HUES48 (cell line): ENCODE measurements at regions not wholly inside any gene's neighbourhood (a gene's known extent, or its start where the extent isn't known, plus 50 kb on each side); places are given as distances from the start of the nearest gene placed in this dataset.

ENCODE experiments used
- H3K27ac ChIP-seq: one replicate; pipeline ENCODE4 v1.7.0; 2013; ENCODE audit warnings: low read depth, low read length, inconsistent platforms
- H3K27me3 ChIP-seq: 2 replicates; pipeline ENCODE4 v1.6.1; 2013; ENCODE audit warnings: mild to moderate bottlenecking, low read length; ENCODE audit not compliant: control insufficient read depth, insufficient read depth
- H3K36me3 ChIP-seq: 2 replicates; pipeline ENCODE4 v1.6.1; 2013; ENCODE audit warnings: low read length; ENCODE audit not compliant: control insufficient read depth, insufficient read depth
- H3K4me1 ChIP-seq: 2 replicates; pipeline ENCODE4 v1.6.1; 2013; ENCODE audit warnings: mild to moderate bottlenecking, low read length; ENCODE audit not compliant: control insufficient read depth, insufficient read depth
- H3K4me3 ChIP-seq: 2 replicates; pipeline ENCODE4 v1.5.1; 2013; ENCODE audit warnings: mild to moderate bottlenecking, low read depth, low read length
- H3K9ac ChIP-seq: 2 replicates; pipeline ENCODE4 v1.6.1; 2013; ENCODE audit warnings: mild to moderate bottlenecking, low read depth, low read length, moderate library complexity
- H3K9me3 ChIP-seq: 2 replicates; pipeline ENCODE4 v1.6.1; 2013; ENCODE audit warnings: low read length; ENCODE audit not compliant: control insufficient read depth, insufficient read depth

GRCh38 chr4:29908276-29908675 lies 811.9 kb upstream of the PCDH7 start:
- Histone ChIP-seq H3K9me3 (no peaks in the 10 kb centered on the region), H3K36me3 (no peaks in the 10 kb centered on the region), H3K27ac (no peak overlapping the region), H3K4me3 (no peak overlapping the region), H3K9ac (no peak overlapping the region), H3K27me3 (no peaks in the 10 kb centered on the region), H3K4me1 (no peaks in the 10 kb centered on the region)

- Histone ChIP-seq H3K9me3 (no peaks in the 10 kb centered on the region), H3K36me3 (no peaks in the 10 kb centered on the region), H3K27ac (no peak overlapping the region), H3K27me3 (no peaks in the 10 kb centered on the region), H3K4me1 (no peaks in the 10 kb centered on the region), H3K4me3 (no peak overlapping the region), H3K9ac (no peak overlapping the region)
Measured at GRCh38 chr4:29927895-29928294, 792.3 kb upstream of the PCDH7 start.

- no peaks in the 10 kb centered on the region for H3K27me3 ChIP-seq
- H3K27ac ChIP-seq = peak overlapping the region; percentile 58
- 0 out of 2 replicates have a peak, but pooled peaks cover 3% of the 10 kb centered on the region for H3K9me3 ChIP-seq
- no peaks in the 10 kb centered on the region for H3K4me1 ChIP-seq
- no peak overlapping the region for H3K4me3 ChIP-seq
- no peaks in the 10 kb centered on the region for H3K36me3 ChIP-seq
- no peak overlapping the region for H3K9ac ChIP-seq
Measured at GRCh38 chr4:29948451-29948850, 771.7 kb upstream of the PCDH7 start.

- no peak overlapping the region for H3K9ac ChIP-seq
- no peaks in the 10 kb centered on the region for H3K36me3 ChIP-seq
- H3K27me3 ChIP-seq = no peaks in the 10 kb centered on the region
- H3K27ac ChIP-seq = peak overlapping the region; percentile 58
- no peaks in the 10 kb centered on the region for H3K4me1 ChIP-seq
- H3K4me3 ChIP-seq = no peak overlapping the region
- H3K9me3 ChIP-seq = 0 out of 2 replicates have a peak, but pooled peaks cover 3% of the 10 kb centered on the region
Measured at GRCh38 chr4:29948858-29949257, 771.3 kb upstream of the PCDH7 start.

- Histone ChIP-seq H3K4me1 (no peaks in the 10 kb centered on the region), H3K27ac (no peak overlapping the region), H3K9me3 (no peaks in the 10 kb centered on the region), H3K27me3 (no peaks in the 10 kb centered on the region), H3K4me3 (no peak overlapping the region), H3K9ac (no peak overlapping the region), H3K36me3 (no peaks in the 10 kb centered on the region)
Measured at GRCh38 chr4:29966386-29966785, 753.8 kb upstream of the PCDH7 start.

GRCh38 chr4:29970626-29971025 lies 749.5 kb upstream of the PCDH7 start:
- no peak overlapping the region for H3K9ac ChIP-seq
- no peaks in the 10 kb centered on the region for H3K27me3 ChIP-seq
- no peaks in the 10 kb centered on the region for H3K4me1 ChIP-seq
- no peaks in the 10 kb centered on the region for H3K9me3 ChIP-seq
- no peak overlapping the region for H3K4me3 ChIP-seq
- no peak overlapping the region for H3K27ac ChIP-seq
- no peaks in the 10 kb centered on the region for H3K36me3 ChIP-seq

GRCh38 chr4:29972121-29972520 lies 748.0 kb upstream of the PCDH7 start:
- Histone ChIP-seq H3K36me3 (no peaks in the 10 kb centered on the region), H3K4me3 (no peak overlapping the region), H3K27me3 (no peaks in the 10 kb centered on the region), H3K4me1 (no peaks in the 10 kb centered on the region), H3K9ac (no peak overlapping the region), H3K27ac (no peak overlapping the region), H3K9me3 (no peaks in the 10 kb centered on the region)

GRCh38 chr4:29983890-29984289 lies 736.3 kb upstream of the PCDH7 start:
- Histone ChIP-seq H3K9me3 (no peaks in the 10 kb centered on the region), H3K9ac (no peak overlapping the region), H3K36me3 (no peaks in the 10 kb centered on the region), H3K27ac (no peak overlapping the region), H3K27me3 (no peaks in the 10 kb centered on the region), H3K4me1 (no peaks in the 10 kb centered on the region), H3K4me3 (no peak overlapping the region)

GRCh38 chr4:30001628-30002027 lies 718.5 kb upstream of the PCDH7 start:
- Histone ChIP-seq H3K9ac (no peak overlapping the region), H3K4me3 (no peak overlapping the region), H3K9me3 (no peaks in the 10 kb centered on the region), H3K27ac (no peak overlapping the region), H3K27me3 (no peaks in the 10 kb centered on the region), H3K36me3 (no peaks in the 10 kb centered on the region), H3K4me1 (no peaks in the 10 kb centered on the region)

- Histone ChIP-seq H3K4me3 (no peak overlapping the region), H3K27ac (no peak overlapping the region), H3K27me3 (no peaks in the 10 kb centered on the region), H3K9me3 (no peaks in the 10 kb centered on the region), H3K36me3 (no peaks in the 10 kb centered on the region), H3K4me1 (no peaks in the 10 kb centered on the region), H3K9ac (no peak overlapping the region)
Measured at GRCh38 chr4:30002341-30002740, 717.8 kb upstream of the PCDH7 start.

GRCh38 chr4:30005995-30006394 lies 714.2 kb upstream of the PCDH7 start:
- Histone ChIP-seq H3K27ac (no peak overlapping the region), H3K27me3 (no peaks in the 10 kb centered on the region), H3K9me3 (no peaks in the 10 kb centered on the region), H3K4me1 (no peaks in the 10 kb centered on the region), H3K4me3 (no peak overlapping the region), H3K36me3 (no peaks in the 10 kb centered on the region), H3K9ac (no peak overlapping the region)

- Histone ChIP-seq H3K9me3 (no peaks in the 10 kb centered on the region), H3K27ac (no peak overlapping the region)
Measured at GRCh38 chr4:30024526-30024925, 695.6 kb upstream of the PCDH7 start.

More at GRCh38 chr4:30024526-30024925, 695.6 kb upstream of the PCDH7 start:
- H3K4me1 ChIP-seq = no peaks in the 10 kb centered on the region
- H3K27me3 ChIP-seq = no peaks in the 10 kb centered on the region
- no peak overlapping the region for H3K4me3 ChIP-seq
- H3K36me3 ChIP-seq = no peaks in the 10 kb centered on the region
- no peak overlapping the region for H3K9ac ChIP-seq
